ENCODE measurements at regions not wholly inside any gene's neighbourhood (a gene's known extent, or its start where the extent isn't known, plus 50 kb on each side); places are given as distances from the start of the nearest gene placed in this dataset.

GRCh38 chr1:57860931-57861565 lies 437.2 kb upstream of the DAB1 start:
- H3K4me1 Mint-ChIP-seq = no peaks in the 10 kb centered on the region
- H3K27ac Mint-ChIP-seq = no peak overlapping the region
- H3K9me3 Mint-ChIP-seq = no peaks in the 10 kb centered on the region
- no peaks in the 10 kb centered on the region for H3K36me3 Mint-ChIP-seq
- ATAC-seq (ENCODE audit: low read depth in 2 of 2) (no peak), DNase-seq (no peak)
- H3K4me3 Mint-ChIP-seq = no peak overlapping the region
- H3K27me3 Mint-ChIP-seq = peaks cover 0 to 4% (median 0%) of the 10 kb centered on the region in 3 donors

GRCh38 chr1:57860325-57860724 lies 436.5 kb upstream of the DAB1 start:
- DNase-seq = no peak
- no peaks in the 10 kb centered on the region for H3K36me3 Mint-ChIP-seq
- peaks cover 0 to 5% (median 0%) of the 10 kb centered on the region in 7 donors for H3K9me3 Mint-ChIP-seq
- peaks cover 0 to 4% (median 0%) of the 10 kb centered on the region in 3 donors for H3K27me3 Mint-ChIP-seq
- no peak for ATAC-seq (ENCODE audit: low read depth in 2 of 2)
- H3K4me3 Mint-ChIP-seq = no peak overlapping the region
- no peaks in the 10 kb centered on the region for H3K4me1 Mint-ChIP-seq
- no peak overlapping the region for H3K27ac Mint-ChIP-seq

GRCh38 chr1:57858740-57859139 lies 434.9 kb upstream of the DAB1 start:
- ATAC-seq (ENCODE audit: low read depth in 2 of 2) (no peak), DNase-seq (no peak)
- peaks cover 0 to 5% (median 0%) of the 10 kb centered on the region in 7 donors for H3K9me3 Mint-ChIP-seq
- H3K4me1 Mint-ChIP-seq = no peaks in the 10 kb centered on the region
- H3K27ac Mint-ChIP-seq = no peak overlapping the region
- H3K4me3 Mint-ChIP-seq = no peak overlapping the region
- H3K27me3 Mint-ChIP-seq = peaks cover 0 to 7% (median 4%) of the 10 kb centered on the region in 3 donors
- no peaks in the 10 kb centered on the region for H3K36me3 Mint-ChIP-seq

GRCh38 chr1:57857809-57858208 lies 433.9 kb upstream of the DAB1 start:
- no peak overlapping the region for H3K4me3 Mint-ChIP-seq
- peaks cover 0 to 5% (median 0%) of the 10 kb centered on the region in 7 donors for H3K9me3 Mint-ChIP-seq
- ATAC-seq (ENCODE audit: low read depth in 2 of 2) = no peak
- H3K27ac Mint-ChIP-seq = no peak overlapping the region
- no peaks in the 10 kb centered on the region for H3K4me1 Mint-ChIP-seq
- H3K27me3 Mint-ChIP-seq = peaks cover 0 to 7% (median 4%) of the 10 kb centered on the region in 3 donors
- no peak for DNase-seq
- H3K36me3 Mint-ChIP-seq = no peaks in the 10 kb centered on the region

GRCh38 chr1:57854436-57854835 lies 430.6 kb upstream of the DAB1 start:
- peaks cover 0 to 9% (median 0%) of the 10 kb centered on the region in 7 donors for H3K9me3 Mint-ChIP-seq
- DNase-seq (no peak), ATAC-seq (ENCODE audit: low read depth in 2 of 2) (no peak)
- no peak overlapping the region for H3K4me3 Mint-ChIP-seq
- H3K4me1 Mint-ChIP-seq = no peaks in the 10 kb centered on the region
- H3K27me3 Mint-ChIP-seq = peaks cover 4 to 23% (median 14%) of the 10 kb centered on the region in 3 donors
- H3K27ac Mint-ChIP-seq = no peak overlapping the region
- H3K36me3 Mint-ChIP-seq = no peaks in the 10 kb centered on the region

GRCh38 chr1:57850176-57850940 lies 426.5 kb upstream of the DAB1 start:
- no peak overlapping the region for H3K27ac Mint-ChIP-seq
- no peaks in the 10 kb centered on the region for H3K4me1 Mint-ChIP-seq
- H3K4me3 Mint-ChIP-seq = no peak overlapping the region
- DNase-seq (no peak), ATAC-seq (ENCODE audit: low read depth in 2 of 2) (no peak)
- H3K9me3 Mint-ChIP-seq = peaks cover 0 to 9% (median 3%) of the 10 kb centered on the region in 7 donors
- peaks cover 3 to 23% (median 14%) of the 10 kb centered on the region in 3 donors for H3K27me3 Mint-ChIP-seq
- no peaks in the 10 kb centered on the region for H3K36me3 Mint-ChIP-seq

GRCh38 chr1:57848406-57848805 lies 424.5 kb upstream of the DAB1 start:
- Mint-ChIP-seq H3K9me3 (peaks cover 0 to 9% (median 3%) of the 10 kb centered on the region in 7 donors), H3K27me3 (peaks cover 3 to 16% (median 14%) of the 10 kb centered on the region in 3 donors), H3K36me3 (no peaks in the 10 kb centered on the region), H3K4me1 (no peaks in the 10 kb centered on the region), H3K4me3 (no peak overlapping the region), H3K27ac (no peak overlapping the region)
- no peak for DNase-seq
- ATAC-seq (ENCODE audit: low read depth in 2 of 2) = no peak

GRCh38 chr1:57845041-57845440 lies 421.2 kb upstream of the DAB1 start:
- Mint-ChIP-seq H3K27me3 (peaks cover 0 to 6% (median 3%) of the 10 kb centered on the region in 3 donors), H3K9me3 (peaks cover 6 to 38% (median 22%) of the 10 kb centered on the region in 7 donors), H3K27ac (no peak overlapping the region), H3K4me1 (no peaks in the 10 kb centered on the region), H3K36me3 (no peaks in the 10 kb centered on the region), H3K4me3 (no peak overlapping the region)
- DNase-seq = no peak
- ATAC-seq (ENCODE audit: low read depth in 2 of 2) = no peak

- Mint-ChIP-seq H3K27ac (no peak overlapping the region), H3K4me3 (no peak overlapping the region), H3K36me3 (no peaks in the 10 kb centered on the region), H3K4me1 (no peaks in the 10 kb centered on the region), H3K27me3 (peaks cover 0 to 3% (median under 1%) of the 10 kb centered on the region in 3 donors), H3K9me3 (peaks cover 6 to 40% (median 25%) of the 10 kb centered on the region in 7 donors)
- ATAC-seq (ENCODE audit: low read depth in 2 of 2) (no peak), DNase-seq (no peak)
Measured at GRCh38 chr1:57844382-57844980, 420.6 kb upstream of the DAB1 start.

GRCh38 chr1:57843760-57844159 lies 419.9 kb upstream of the DAB1 start:
- no peak for DNase-seq
- peaks cover 0 to 3% (median 0%) of the 10 kb centered on the region in 3 donors for H3K27me3 Mint-ChIP-seq
- H3K36me3 Mint-ChIP-seq = no peaks in the 10 kb centered on the region
- no peaks in the 10 kb centered on the region for H3K4me1 Mint-ChIP-seq
- H3K4me3 Mint-ChIP-seq = no peak overlapping the region
- H3K9me3 Mint-ChIP-seq = peaks cover 6 to 40% (median 25%) of the 10 kb centered on the region in 7 donors
- H3K27ac Mint-ChIP-seq = no peak overlapping the region
- ATAC-seq (ENCODE audit: low read depth in 2 of 2) = no peak

- Mint-ChIP-seq H3K9me3 (peaks cover 14 to 36% (median 32%) of the 10 kb centered on the region in 7 donors), H3K4me1 (no peaks in the 10 kb centered on the region), H3K4me3 (peak overlapping the region in 1 of 8 donors; percentile 37), H3K36me3 (no peaks in the 10 kb centered on the region), H3K27me3 (peaks cover 0 to 22% (median 8%) of the 10 kb centered on the region in 3 donors), H3K27ac (no peak overlapping the region)
- ATAC-seq (ENCODE audit: low read depth in 2 of 2) = no peak
- no peak for DNase-seq
Measured at GRCh38 chr1:57839526-57839925, 415.7 kb upstream of the DAB1 start.

- H3K4me3 Mint-ChIP-seq = no peak overlapping the region
- DNase-seq (no peak), ATAC-seq (ENCODE audit: low read depth in 2 of 2) (no peak)
- no peaks in the 10 kb centered on the region for H3K36me3 Mint-ChIP-seq
- H3K27me3 Mint-ChIP-seq = peaks cover 0 to 22% (median 8%) of the 10 kb centered on the region in 3 donors
- H3K9me3 Mint-ChIP-seq = peaks cover 14 to 36% (median 32%) of the 10 kb centered on the region in 7 donors
- no peak overlapping the region for H3K27ac Mint-ChIP-seq
- no peaks in the 10 kb centered on the region for H3K4me1 Mint-ChIP-seq
Measured at GRCh38 chr1:57839067-57839466, 415.2 kb upstream of the DAB1 start.

GRCh38 chr1:57835620-57836019 lies 411.8 kb upstream of the DAB1 start:
- no peak for ATAC-seq (ENCODE audit: low read depth in 2 of 2)
- peaks cover 7 to 16% (median 10%) of the 10 kb centered on the region in 7 donors for H3K9me3 Mint-ChIP-seq

More at GRCh38 chr1:57835620-57836019, 411.8 kb upstream of the DAB1 start:
- H3K27ac Mint-ChIP-seq = no peak overlapping the region
- no peaks in the 10 kb centered on the region for H3K4me1 Mint-ChIP-seq
- H3K36me3 Mint-ChIP-seq = no peaks in the 10 kb centered on the region
- DNase-seq = no peak
- no peak overlapping the region for H3K4me3 Mint-ChIP-seq
- peaks cover 0 to 22% (median 8%) of the 10 kb centered on the region in 3 donors for H3K27me3 Mint-ChIP-seq
